CD1c-positive myeloid dendritic cell (primary cell): ENCODE measurements at regions not wholly inside any gene's neighbourhood (a gene's known extent, or its start where the extent isn't known, plus 50 kb on each side); places are given as distances from the start of the nearest gene placed in this dataset.
"Not testable (repeated sequence)": the region's sequence is repeated elsewhere in the genome, so short reads cannot be mapped to it uniquely, and the experiment has no call there.

Experiments
- DNase-seq: peaks from one replicate; pipeline ENCODE4 v3.0.0-alpha.2; 2016; ENCODE audit errors: extremely low spot score

- DNase-seq = no peak
These were observed 289.7 kb upstream of the ID4 start for GRCh38 chr6:19547507-19547906.

DNA sequence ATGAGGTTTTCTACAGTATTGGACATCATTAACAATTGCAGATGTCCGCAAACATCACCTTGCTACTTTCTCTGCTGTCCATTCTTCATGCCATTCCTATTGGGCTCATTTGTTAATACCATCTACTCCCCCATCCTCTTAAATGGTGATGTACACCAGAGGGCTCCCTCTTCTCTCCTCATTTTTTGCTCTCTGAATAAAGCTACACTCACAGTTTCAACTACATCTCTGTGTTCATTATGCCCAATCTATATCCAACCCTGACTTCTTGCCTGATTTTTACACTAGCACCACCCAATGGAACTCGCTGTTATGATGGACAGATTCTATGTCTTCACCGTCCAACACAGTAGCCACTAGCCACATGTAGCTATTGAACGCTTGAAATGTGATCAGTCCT lies 288.1 kb upstream of the ID4 start:
- DNase-seq = no peak

GRCh38 chr6:19550380-19550779 lies 286.8 kb upstream of the ID4 start:
- DNase-seq = no peak

DNA sequence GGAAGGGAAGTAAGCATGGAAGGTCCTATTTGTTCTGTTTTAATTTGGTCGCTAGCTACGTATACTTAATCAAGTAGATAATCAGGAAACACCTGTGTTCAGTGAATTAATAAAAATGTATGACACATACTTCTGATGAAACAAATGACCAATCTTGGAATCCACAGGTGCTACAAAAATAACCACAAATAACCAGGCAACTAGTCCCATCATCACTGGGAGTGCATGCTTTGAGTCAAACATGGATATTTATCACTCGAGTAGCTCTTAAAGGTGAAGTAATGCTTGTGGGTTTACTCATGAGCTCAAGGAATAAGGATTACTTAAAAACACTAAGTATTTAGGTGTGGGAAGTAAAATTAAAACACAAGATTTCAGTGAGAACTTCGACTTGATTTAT lies 285.6 kb upstream of the ID4 start:
- no peak for DNase-seq

- DNase-seq = no peak
These were observed 285.1 kb upstream of the ID4 start for GRCh38 chr6:19552076-19552475.

DNA sequence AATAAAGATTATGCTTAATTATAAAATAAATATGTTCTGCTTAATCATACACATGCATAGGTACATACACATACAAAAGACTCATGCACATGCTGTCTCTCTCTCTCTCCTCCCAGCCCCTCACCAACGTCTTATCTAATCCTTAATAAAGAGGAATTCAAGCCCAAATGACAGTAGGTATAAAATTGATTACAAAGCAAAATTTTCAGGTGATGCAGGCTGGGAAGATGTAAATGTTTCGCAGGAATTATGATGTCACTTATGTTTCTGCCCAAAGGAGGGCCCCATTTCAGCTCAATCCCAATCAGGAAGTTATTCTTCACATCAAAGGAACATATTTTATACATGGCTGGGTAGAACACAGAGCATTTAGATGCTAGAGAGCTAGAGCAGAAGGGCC lies 284.6 kb upstream of the ID4 start:
- DNase-seq = no peak

GRCh38 chr6:19554356-19555225 lies 282.6 kb upstream of the ID4 start:
- DNase-seq = no peak

- DNase-seq = no peak
These were observed 280.0 kb upstream of the ID4 start for GRCh38 chr6:19557191-19557590.

GRCh38 chr6:19558201-19558600 lies 279.0 kb upstream of the ID4 start:
- no peak for DNase-seq

DNA sequence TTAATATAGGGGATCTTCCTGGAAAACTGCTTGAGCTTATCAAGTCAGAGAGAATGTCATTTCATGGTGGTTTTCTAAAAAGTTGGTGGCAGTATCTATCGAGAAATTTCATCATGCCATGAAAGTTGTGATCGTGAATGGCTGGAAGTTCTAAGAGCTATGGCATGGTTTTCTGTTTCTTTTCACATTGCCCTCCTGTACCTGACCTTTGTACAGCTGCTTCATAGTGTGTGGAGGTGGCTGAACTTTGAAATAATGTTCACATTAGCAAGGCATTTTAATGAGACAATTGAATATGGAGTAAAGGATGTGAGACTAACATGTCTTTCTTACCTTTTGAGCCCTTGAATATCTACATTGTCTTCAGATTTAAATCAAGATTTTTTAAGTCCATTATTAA lies 278.2 kb upstream of the ID4 start:
- DNase-seq = no peak

DNA sequence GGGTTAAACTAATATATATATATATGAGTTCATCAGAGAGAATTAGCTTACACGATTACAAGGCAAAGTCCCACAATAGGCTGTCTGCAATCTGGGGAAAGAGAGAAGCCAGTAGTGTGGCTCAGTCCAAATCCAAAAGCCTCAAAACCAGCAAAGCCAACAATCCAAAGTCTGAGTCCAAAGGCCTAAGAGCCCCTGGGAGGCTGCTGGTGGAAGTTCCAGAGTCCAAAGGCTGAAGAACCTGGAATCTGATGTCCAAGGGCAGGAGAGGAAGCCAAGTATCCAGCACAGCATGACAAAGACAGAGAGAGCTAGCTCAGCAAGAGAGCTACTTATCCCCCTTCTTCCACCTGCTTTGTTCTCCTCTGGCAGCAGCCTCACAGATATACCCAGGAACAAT lies 274.7 kb upstream of the ID4 start:
- DNase-seq = no peak

GRCh38 chr6:19569563-19569962 lies 267.6 kb upstream of the ID4 start:
- no peak for DNase-seq

GRCh38 chr6:19571176-19571575 lies 266.0 kb upstream of the ID4 start:
- DNase-seq = no peak

- DNase-seq = no peak
These were observed 258.7 kb upstream of the ID4 start for GRCh38 chr6:19578481-19578880.

DNA sequence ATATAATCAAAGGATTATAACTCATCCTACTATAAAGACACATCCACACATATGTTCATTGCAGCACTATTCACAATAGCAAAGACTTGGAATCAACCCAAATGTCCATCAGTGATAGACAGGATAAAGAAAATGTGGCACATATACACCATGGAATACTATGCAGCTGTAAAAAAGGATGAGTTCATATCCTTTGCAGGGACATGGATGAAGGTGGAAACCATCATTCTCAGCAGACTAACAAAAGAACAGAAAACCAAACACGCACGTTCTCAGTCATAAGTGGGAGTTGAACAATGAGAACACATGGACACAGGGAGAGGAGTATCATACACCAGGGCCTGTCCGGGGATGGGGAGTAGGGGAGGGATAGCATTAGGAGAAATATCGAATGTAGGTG lies 253.0 kb upstream of the ID4 start:
- not testable (repeated sequence) for DNase-seq

DNA sequence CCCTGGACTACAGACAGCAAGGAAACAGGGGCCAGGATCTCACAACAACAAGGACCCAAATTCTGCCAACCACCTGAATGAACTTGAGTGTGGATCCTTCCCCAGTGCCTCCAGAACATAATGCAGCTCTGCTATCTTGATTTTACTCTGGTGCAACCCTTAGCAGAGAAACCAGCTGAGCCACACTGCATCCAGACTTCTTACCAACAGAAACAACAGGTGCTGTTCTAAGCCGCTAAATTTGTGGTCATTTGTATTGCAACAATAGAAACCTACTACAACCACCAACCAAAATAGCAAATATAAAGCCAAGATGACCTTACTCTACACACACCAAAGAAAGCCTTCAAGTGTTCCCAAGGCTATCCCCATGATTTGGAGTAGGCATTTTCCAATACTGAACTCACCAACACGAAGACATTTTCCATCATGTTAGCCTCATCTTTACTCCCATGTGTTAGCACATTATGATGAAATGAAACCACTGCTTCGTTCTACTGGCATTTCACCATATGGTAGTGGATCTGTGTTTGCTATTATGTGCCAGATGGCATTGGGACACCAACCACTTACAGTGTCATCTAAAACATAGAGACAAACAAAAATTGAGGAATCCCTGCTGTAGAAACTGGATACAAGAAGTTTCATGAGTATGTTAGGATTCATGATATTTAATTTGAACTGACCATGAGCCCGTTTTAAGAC lies 249.8 kb upstream of the ID4 start:
- no peak for DNase-seq

GRCh38 chr6:19590501-19591131 lies 246.6 kb upstream of the ID4 start:
- DNase-seq = no peak

DNA sequence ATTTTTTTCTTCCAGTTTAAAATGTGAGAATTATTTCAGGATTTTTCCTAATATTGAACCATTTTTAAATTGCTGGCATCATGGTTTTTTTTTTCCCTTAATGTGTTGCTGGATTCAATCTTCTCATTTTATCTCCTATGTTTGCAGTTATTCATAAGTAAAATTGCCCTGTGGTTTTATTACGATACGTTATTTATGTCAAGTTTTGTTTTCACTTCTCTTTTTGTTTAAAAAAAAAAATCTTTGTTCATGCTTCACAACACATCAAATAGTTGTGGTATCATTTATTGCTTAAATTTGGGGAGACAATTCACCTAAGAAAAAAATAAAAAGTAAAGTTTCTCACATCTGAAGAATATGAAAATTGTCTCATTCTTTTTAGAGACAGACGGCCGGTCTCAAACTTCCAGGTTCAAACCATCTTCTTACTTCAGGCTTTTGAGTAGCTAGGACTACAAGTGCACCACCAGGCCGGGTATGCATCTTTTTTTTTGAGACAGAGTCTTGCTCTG lies 239.3 kb upstream of the ID4 start:
- DNase-seq = no peak

DNA sequence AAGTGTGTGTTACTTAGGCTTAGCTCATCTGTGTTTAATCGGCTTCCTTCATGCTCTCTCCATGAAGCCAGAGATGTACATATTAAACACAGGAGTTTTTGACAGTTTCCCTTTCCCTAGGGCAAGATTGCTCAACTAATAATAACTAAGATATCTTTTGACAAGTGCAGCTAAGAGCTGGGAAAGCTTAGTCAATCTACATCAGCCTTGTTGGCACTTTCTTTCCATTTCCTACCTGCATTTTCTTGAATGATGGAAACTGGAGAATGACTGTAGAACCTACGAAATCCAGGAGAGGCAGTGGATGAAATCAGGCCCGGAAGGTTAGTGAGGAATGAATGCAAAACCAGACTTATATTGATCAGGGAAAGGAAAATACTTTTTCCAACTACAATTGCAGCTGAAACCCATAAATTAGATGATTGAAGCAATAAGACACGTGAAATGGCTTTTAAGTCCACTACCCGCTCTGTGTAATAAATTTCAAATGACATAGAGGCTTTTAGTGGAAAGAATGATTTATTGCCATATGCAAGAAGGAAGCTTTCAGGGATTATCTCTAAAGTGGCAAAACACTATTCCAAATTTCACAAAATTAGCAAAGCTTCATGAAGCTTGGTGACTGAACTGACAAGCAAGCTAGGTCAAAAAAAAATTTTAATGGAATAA lies 237.2 kb upstream of the ID4 start:
- no peak for DNase-seq

- DNase-seq = no peak
These were observed 234.6 kb upstream of the ID4 start for GRCh38 chr6:19602434-19603013.

- no peak for DNase-seq
These were observed 233.4 kb upstream of the ID4 start for GRCh38 chr6:19603721-19604120.

DNA sequence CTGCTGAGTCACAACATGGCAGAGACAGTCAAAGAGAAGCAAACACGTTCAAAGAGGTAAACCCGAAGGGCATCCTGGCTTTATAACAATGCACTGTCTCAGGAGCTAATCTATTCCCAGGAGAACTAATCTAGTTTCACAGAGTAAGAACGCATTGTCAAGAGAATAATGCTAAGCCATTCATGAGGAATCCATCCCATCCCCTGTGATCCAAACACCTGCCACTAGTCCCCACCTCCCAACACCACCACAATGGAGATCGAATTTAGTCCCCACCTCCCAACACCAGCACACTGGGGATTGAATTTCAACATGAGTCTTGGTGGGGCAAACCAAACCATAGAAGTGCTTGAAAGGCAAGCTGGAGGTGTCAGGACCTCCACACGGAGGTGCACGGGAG lies 231.5 kb upstream of the ID4 start:
- DNase-seq = no peak
